HEK293T (cell line): ENCODE measurements at regions not wholly inside any gene's neighbourhood (a gene's known extent, or its start where the extent isn't known, plus 50 kb on each side); places are given as distances from the start of the nearest gene placed in this dataset.

Source experiments
- BHLHE40 ChIP-seq: fragments of 450-650 bp; IDR thresholded peaks from 2 replicates; pipeline ENCODE4 v1.6.1; 2016; ENCODE audit warnings: mild to moderate bottlenecking, moderate library complexity, borderline replicate concordance
- CTBP1 ChIP-seq: fragments of 450-650 bp; IDR thresholded peaks from 2 replicates; pipeline ENCODE4 v1.6.1; 2016; ENCODE audit warnings: borderline replicate concordance
- FOXA1 ChIP-seq: fragments of 450-650 bp; IDR thresholded peaks from 2 replicates; pipeline ENCODE4 v1.6.1; 2016; ENCODE audit warnings: mild to moderate bottlenecking
- FOXM1 ChIP-seq: fragments of 450-650 bp; IDR thresholded peaks from 2 replicates; pipeline ENCODE4 v1.6.1; 2017; ENCODE audit warnings: mild to moderate bottlenecking, borderline replicate concordance
- SP1 ChIP-seq: fragments of 450-650 bp; IDR thresholded peaks from 2 replicates; pipeline ENCODE4 v1.6.1; 2017
- SUZ12 ChIP-seq: fragments of 450-650 bp; IDR thresholded peaks from 2 replicates; pipeline ENCODE4 v1.6.1; 2016; ENCODE audit warnings: mild to moderate bottlenecking
- TARDBP ChIP-seq: fragments of 450-650 bp; IDR thresholded peaks from 2 replicates; pipeline ENCODE4 v1.6.1; 2016
- ZNF384 ChIP-seq: fragments of 450-650 bp; IDR thresholded peaks from 2 replicates; pipeline ENCODE4 v1.6.1; 2016

DNA sequence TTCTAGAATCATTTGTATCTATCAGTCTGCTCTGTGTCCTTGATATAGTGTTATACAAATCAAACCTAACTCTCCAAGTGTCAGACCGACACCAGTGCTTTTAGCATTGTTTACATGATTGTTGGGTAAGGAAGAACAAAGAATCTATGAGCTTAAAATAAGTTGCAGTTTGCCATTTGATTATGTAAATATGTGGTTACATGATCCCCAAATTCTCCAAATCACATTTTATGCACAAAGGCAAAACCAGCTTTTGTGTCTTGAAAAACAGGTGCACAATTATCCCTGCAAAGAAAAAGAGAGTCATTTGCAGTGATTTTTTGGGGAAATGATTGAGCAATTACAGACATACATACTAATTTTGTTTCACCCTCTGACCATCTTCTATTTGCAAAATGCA, 652.6 kb upstream of the CHAC2 start:
- no peak for TF ChIP-seq FOXM1
- no peak for TF ChIP-seq TARDBP
- TF ChIP-seq SP1: no peak
- TF ChIP-seq ZNF384: no peak
- no peak for TF ChIP-seq BHLHE40
- TF ChIP-seq SUZ12: no peak
- TF ChIP-seq FOXA1: no peak
- no peak for TF ChIP-seq CTBP1
